H1 (cell line): ENCODE measurements at regions not wholly inside any gene's neighbourhood (a gene's known extent, or its start where the extent isn't known, plus 50 kb on each side); places are given as distances from the start of the nearest gene placed in this dataset.

Experiments used
- ASH2L ChIP-seq: fragments of 200-600, 300-600 bp; sonication (generic); IDR thresholded peaks from one replicate; pipeline ENCODE4 v1.7.1; 2017; ENCODE audit warnings: low read length
- YY1 ChIP-seq: IDR thresholded peaks from 2 replicates; pipeline ENCODE4 v1.6.1; 2011; ENCODE audit warnings: low read depth, mild to moderate bottlenecking, low read length

DNA sequence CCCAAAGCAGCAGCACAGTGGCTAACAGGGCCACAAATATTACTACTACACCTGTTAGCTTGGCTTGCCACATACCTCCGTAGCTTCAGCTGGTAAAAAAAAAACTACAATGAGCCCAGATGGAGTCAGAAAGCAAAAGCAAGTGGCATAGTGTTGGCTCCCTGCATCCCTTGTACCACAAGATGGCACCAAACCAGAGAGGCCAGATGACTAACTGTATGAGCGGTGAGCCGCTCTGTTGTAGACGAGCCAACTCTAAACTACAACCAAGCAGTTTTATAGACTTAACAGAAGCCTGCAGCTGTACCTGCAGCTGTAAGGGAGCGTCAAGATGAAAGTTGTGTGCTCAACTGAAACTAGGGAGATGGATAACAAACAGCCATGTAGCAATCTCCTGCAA is 84.5 kb upstream of the MCHR2 start (continued):
- TF ChIP-seq ASH2L = no peak
- 0 out of 2 replicates have a peak, but pooled peaks have one; percentile 42 for TF ChIP-seq YY1
